SU-DHL-6 (cell line): ENCODE measurements at regions not wholly inside any gene's neighbourhood (a gene's known extent, or its start where the extent isn't known, plus 50 kb on each side); places are given as distances from the start of the nearest gene placed in this dataset.

ENCODE experiments used
- H2AFZ ChIP-seq: fragments of 200-600 bp; sonication (generic); 2 replicates; pipeline ENCODE4 v1.6.1; 2014; ENCODE audit warnings: low read depth, mild to moderate bottlenecking, moderate library complexity, mixed read lengths, antibody characterized with exemption, low read length; ENCODE audit not compliant: severe bottlenecking
- H3F3A ChIP-seq: fragments of 200-600 bp; shearing (Covaris generic); 2 replicates; pipeline ENCODE4 v1.6.0; 2016; ENCODE audit warnings: antibody characterized with exemption, mild to moderate bottlenecking; ENCODE audit not compliant: insufficient read depth
- H3K27ac ChIP-seq: fragments of 200-600 bp; sonication (generic); 2 replicates; pipeline ENCODE4 v1.5.1; 2016; ENCODE audit warnings: low read depth, mild to moderate bottlenecking, low read length, moderate library complexity, mixed read lengths
- H3K27me3 ChIP-seq: fragments of 200-600 bp; sonication (generic), shearing (Covaris generic); 2 replicates; pipeline ENCODE4 v1.6.0; 2014; ENCODE audit warnings: mild to moderate bottlenecking, low read length
- H3K36me3 ChIP-seq: fragments of 200-600 bp; sonication (generic); 2 replicates; pipeline ENCODE4 v1.6.1; 2014; ENCODE audit warnings: mild to moderate bottlenecking, low read length, mixed read lengths
- H3K4me2 ChIP-seq: fragments of 300-600, 200-600 bp; shearing (Covaris generic), sonication (generic); 2 replicates; pipeline ENCODE4 v1.6.0; 2014; ENCODE audit warnings: low read length, low read depth, mild to moderate bottlenecking; ENCODE audit not compliant: poor library complexity, severe bottlenecking
- H3K4me3 ChIP-seq: fragments of 200-600 bp; sonication (generic); 2 replicates; pipeline ENCODE4 v1.5.1; 2014; ENCODE audit warnings: antibody characterized with exemption, low read length, mild to moderate bottlenecking, mixed read lengths; ENCODE audit not compliant: insufficient read depth, poor library complexity, severe bottlenecking
- H3K79me2 ChIP-seq: fragments of 200-600 bp; sonication (generic); 2 replicates; pipeline ENCODE4 v1.6.1; 2014; ENCODE audit warnings: mild to moderate bottlenecking, low read length, moderate library complexity; ENCODE audit not compliant: insufficient read depth
- H3K9ac ChIP-seq: fragments of 200-600 bp; sonication (generic); 2 replicates; pipeline ENCODE4 v1.7.0; 2014; ENCODE audit warnings: mild to moderate bottlenecking, low read length
- H3K9me2 ChIP-seq: fragments of 200-600 bp; sonication (generic); replicated peaks from 2 replicates; pipeline ENCODE4 v1.6.1; 2014; ENCODE audit warnings: low read length; ENCODE audit not compliant: insufficient read depth
- H3K9me3 ChIP-seq: fragments of 200-600 bp; sonication (generic); 2 replicates; pipeline ENCODE4 v1.6.1; 2014; ENCODE audit warnings: low read length, mixed read lengths; ENCODE audit not compliant: insufficient read depth
- H4K20me1 ChIP-seq: fragments of 200-600 bp; sonication (generic); 2 replicates; pipeline ENCODE4 v1.6.1; 2014; ENCODE audit warnings: low read depth, mild to moderate bottlenecking, antibody characterized with exemption, low read length, moderate library complexity, mixed read lengths
- EZH2phosphoT487 ChIP-seq: fragments of 200-600 bp; sonication (generic), shearing (Covaris generic); conservative IDR thresholded peaks from 2 replicates; pipeline ENCODE4 v1.6.1; 2018; ENCODE audit warnings: mild to moderate bottlenecking, antibody characterized with exemption, low read length, moderate library complexity, mixed read lengths
- TF ChIP-seq, protein P1 (sequence below): fragments of 200-600 bp; sonication (generic); IDR thresholded peaks from one replicate; pipeline ENCODE4 v1.5.1; 2017; ENCODE audit warnings: antibody characterized with exemption, mild to moderate bottlenecking, low read length, moderate library complexity; ENCODE audit not compliant: insufficient read depth, poor library complexity, severe bottlenecking

DNA sequence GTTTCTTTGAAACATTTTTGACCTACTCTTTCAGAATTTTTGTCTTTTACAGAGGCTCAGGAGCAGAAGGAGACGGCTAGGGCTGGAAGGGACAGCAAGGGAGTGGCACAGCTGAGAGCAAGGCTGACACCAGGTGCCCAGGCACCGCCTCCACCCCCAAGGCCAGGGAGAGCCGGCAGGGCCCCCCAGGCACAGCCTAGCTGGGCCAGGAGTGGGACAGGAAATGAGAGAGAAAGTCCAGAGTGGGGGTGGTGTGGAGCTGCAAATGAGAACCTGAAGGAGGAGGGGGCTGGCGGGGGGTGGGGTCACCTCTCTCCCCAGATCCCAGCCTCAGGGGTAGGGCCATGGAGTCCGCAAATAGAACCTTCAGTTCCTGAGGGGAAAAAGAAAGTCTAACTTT, 236.7 kb downstream of the CDC5L start:
- Histone ChIP-seq H3K9ac (no peak overlapping the region), H3K4me3 (no peak overlapping the region), H3K4me2 (no peak overlapping the region), H3K9me2 (no peaks in the 10 kb centered on the region), H3K79me2 (no peaks in the 10 kb centered on the region), H3K9me3 (no peaks in the 10 kb centered on the region), H3K27me3 (no peaks in the 10 kb centered on the region), H2AFZ (no peak overlapping the region), H3F3A (no peaks in the 10 kb centered on the region), H3K27ac (no peak overlapping the region), H3K36me3 (no peaks in the 10 kb centered on the region), H4K20me1 (no peaks in the 10 kb centered on the region)
- no peak for TF ChIP-seq EZH2phosphoT487
- TF ChIP-seq, protein P1, sequence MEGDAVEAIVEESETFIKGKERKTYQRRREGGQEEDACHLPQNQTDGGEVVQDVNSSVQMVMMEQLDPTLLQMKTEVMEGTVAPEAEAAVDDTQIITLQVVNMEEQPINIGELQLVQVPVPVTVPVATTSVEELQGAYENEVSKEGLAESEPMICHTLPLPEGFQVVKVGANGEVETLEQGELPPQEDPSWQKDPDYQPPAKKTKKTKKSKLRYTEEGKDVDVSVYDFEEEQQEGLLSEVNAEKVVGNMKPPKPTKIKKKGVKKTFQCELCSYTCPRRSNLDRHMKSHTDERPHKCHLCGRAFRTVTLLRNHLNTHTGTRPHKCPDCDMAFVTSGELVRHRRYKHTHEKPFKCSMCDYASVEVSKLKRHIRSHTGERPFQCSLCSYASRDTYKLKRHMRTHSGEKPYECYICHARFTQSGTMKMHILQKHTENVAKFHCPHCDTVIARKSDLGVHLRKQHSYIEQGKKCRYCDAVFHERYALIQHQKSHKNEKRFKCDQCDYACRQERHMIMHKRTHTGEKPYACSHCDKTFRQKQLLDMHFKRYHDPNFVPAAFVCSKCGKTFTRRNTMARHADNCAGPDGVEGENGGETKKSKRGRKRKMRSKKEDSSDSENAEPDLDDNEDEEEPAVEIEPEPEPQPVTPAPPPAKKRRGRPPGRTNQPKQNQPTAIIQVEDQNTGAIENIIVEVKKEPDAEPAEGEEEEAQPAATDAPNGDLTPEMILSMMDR, result no peak

DNA sequence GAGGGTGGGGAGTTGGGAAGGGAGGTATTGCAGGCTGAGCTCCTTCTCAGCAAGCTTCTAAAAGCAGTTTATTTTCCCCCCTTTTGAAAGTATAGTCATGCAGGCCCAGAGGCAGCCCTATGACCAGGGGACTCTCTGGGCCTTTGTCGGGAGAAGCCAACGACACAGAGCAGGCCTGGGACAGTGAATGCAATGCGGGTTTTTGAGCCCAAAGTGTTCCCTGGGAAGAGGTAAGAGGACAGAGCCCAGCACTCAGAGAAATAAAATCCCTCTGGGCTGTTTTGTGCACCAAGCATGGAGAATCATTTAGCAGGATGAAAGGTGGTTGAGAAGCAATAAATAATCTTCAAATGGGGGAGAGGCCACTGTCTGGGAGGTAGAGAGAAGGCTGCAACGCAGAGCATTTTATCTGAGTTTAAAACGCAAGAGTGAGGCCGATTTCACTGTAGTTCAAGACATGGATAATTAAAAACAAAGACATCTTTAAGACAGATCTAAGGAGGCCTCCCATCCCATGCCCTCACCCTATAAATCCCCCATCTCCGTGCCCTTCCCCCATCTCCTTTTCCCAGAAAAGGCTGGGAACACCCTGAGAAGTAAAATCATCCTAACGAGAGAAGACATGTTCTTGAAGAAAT, 237.5 kb downstream of the CDC5L start:
- Histone ChIP-seq H3K36me3 (no peaks in the 10 kb centered on the region), H3K9ac (no peak overlapping the region), H3K9me3 (no peaks in the 10 kb centered on the region), H3K27ac (no peak overlapping the region), H3F3A (no peaks in the 10 kb centered on the region), H4K20me1 (no peaks in the 10 kb centered on the region), H3K4me2 (no peak overlapping the region), H3K79me2 (no peaks in the 10 kb centered on the region), H3K9me2 (no peaks in the 10 kb centered on the region), H2AFZ (no peak overlapping the region), H3K4me3 (no peak overlapping the region), H3K27me3 (no peaks in the 10 kb centered on the region)
- no peak for TF ChIP-seq EZH2phosphoT487

DNA sequence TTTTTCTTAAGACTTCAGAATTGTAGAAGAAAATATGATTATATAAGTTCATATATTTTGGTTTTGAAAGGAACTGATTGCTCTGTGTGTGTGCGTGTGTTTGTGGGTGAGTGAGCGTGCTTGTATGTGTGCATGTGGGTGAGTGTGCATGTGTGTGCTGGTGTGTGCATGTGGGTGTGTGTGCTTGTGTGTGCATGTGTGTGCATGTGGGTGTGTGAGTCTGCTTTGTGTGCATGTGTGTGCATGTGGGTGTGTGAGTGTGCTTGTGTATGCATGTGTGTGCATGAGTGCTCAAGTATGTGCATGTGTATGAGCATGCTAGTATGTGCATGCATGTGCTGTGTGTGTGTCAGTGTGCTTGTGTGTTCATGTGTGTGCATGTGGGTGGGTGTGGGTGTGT, 238.5 kb downstream of the CDC5L start:
- H2AFZ ChIP-seq, result no peak overlapping the region
- H3K36me3 ChIP-seq, result no peaks in the 10 kb centered on the region
- H3K27ac ChIP-seq, result no peak overlapping the region
- no peaks in the 10 kb centered on the region for H3K27me3 ChIP-seq
- H3K79me2 ChIP-seq, result no peaks in the 10 kb centered on the region
- no peak for TF ChIP-seq EZH2phosphoT487
- TF ChIP-seq, protein P1, result no peak
- H3K4me2 ChIP-seq, result no peak overlapping the region
- H3K9ac ChIP-seq, result no peak overlapping the region
- H3K4me3 ChIP-seq, result no peak overlapping the region
- no peaks in the 10 kb centered on the region for H3F3A ChIP-seq
- H4K20me1 ChIP-seq, result no peaks in the 10 kb centered on the region
- no peaks in the 10 kb centered on the region for H3K9me2 ChIP-seq
- no peaks in the 10 kb centered on the region for H3K9me3 ChIP-seq

DNA sequence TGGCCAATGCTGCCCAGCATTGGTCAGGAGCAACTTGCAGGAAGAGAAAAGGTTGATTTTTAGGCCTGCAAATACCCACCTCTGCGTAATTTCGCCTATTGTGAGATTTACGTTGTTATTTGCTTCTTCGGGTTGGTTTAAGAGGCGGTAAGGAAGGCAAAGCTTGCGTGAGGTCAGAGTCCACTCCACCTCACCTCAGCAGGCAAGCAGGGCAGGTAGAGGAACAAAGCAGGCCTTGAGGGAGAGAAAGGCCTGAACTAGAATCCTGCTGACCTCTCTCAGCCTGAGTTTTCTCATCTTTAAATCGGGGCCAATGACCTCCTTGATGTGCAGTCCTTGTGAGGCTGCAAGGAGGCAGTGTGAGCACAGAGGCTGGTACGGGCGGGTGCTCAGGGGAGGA, 239.1 kb downstream of the CDC5L start:
- TF ChIP-seq, protein P1, result no peak
- TF ChIP-seq EZH2phosphoT487, result no peak
- Histone ChIP-seq H4K20me1 (no peaks in the 10 kb centered on the region), H3K4me2 (no peak overlapping the region), H3F3A (no peaks in the 10 kb centered on the region), H3K4me3 (no peak overlapping the region), H3K79me2 (no peaks in the 10 kb centered on the region), H3K9me2 (no peaks in the 10 kb centered on the region), H2AFZ (no peak overlapping the region), H3K27ac (no peak overlapping the region), H3K27me3 (no peaks in the 10 kb centered on the region), H3K9ac (no peak overlapping the region), H3K9me3 (no peaks in the 10 kb centered on the region), H3K36me3 (no peaks in the 10 kb centered on the region)
